HFF-Myc (cell line): ENCODE measurements at regions not wholly inside any gene's neighbourhood (a gene's known extent, or its start where the extent isn't known, plus 50 kb on each side); places are given as distances from the start of the nearest gene placed in this dataset.
"Not testable (repeated sequence)": the region's sequence is repeated elsewhere in the genome, so short reads cannot be mapped to it uniquely, and the experiment has no call there.

Experiments
- DNase-seq: peaks from one replicate; pipeline ENCODE4 v3.0.0-alpha.2; 2011; ENCODE audit warnings: low read depth; ENCODE audit errors: extremely low read depth
- H3K4me3 ChIP-seq: replicated peaks from 2 replicates; pipeline ENCODE4 v1.5.1; 2011; ENCODE audit warnings: low read depth, mild to moderate bottlenecking, control low read depth, low read length
- CTCF ChIP-seq: IDR thresholded peaks from 2 replicates; pipeline ENCODE4 v1.5.1; 2012; ENCODE audit warnings: mild to moderate bottlenecking, low read depth, low read length, control low read depth; ENCODE audit errors: missing control alignments

- DNase-seq = no peak
- no peak overlapping the region for H3K4me3 ChIP-seq
- TF ChIP-seq CTCF = no peak
Observed at GRCh38 chr10:81428456-81429134, 446.4 kb upstream of the NRG3 start.

GRCh38 chr10:81439445-81439844, 435.5 kb upstream of the NRG3 start:
- TF ChIP-seq CTCF = no peak
- DNase-seq = no peak
- no peak overlapping the region for H3K4me3 ChIP-seq

GRCh38 chr10:81441624-81442023, 433.4 kb upstream of the NRG3 start:
- DNase-seq, H3K4me3 ChIP-seq: not testable (repeated sequence)

GRCh38 chr10:81444242-81444929, 430.6 kb upstream of the NRG3 start:
- no peak for DNase-seq
- no peak for TF ChIP-seq CTCF
- H3K4me3 ChIP-seq = no peak overlapping the region

GRCh38 chr10:81450651-81451050, 424.3 kb upstream of the NRG3 start:
- no peak for DNase-seq
- H3K4me3 ChIP-seq = no peak overlapping the region
- no peak for TF ChIP-seq CTCF

GRCh38 chr10:81472927-81473470, 402.0 kb upstream of the NRG3 start:
- DNase-seq = no peak
- no peak for TF ChIP-seq CTCF
- no peak overlapping the region for H3K4me3 ChIP-seq

GRCh38 chr10:81473755-81474154, 401.2 kb upstream of the NRG3 start:
- H3K4me3 ChIP-seq = no peak overlapping the region
- no peak for DNase-seq
- TF ChIP-seq CTCF = no peak
